ENCODE measurements at regions not wholly inside any gene's neighbourhood (a gene's known extent, or its start where the extent isn't known, plus 50 kb on each side); places are given as distances from the start of the nearest gene placed in this dataset.

- no peak for TF ChIP-seq CTCF (conservative IDR thresholded peaks at IDR 0.05)
- TF ChIP-seq EZH2 (IDR thresholded peaks at IDR 0.05; ENCODE audit: low read depth): no peak
Observed at GRCh38 chr6:51450958-51451357, 632.3 kb downstream of the TFAP2B start.
